DMS 273 (cell line): ENCODE measurements at regions not wholly inside any gene's neighbourhood (a gene's known extent, or its start where the extent isn't known, plus 50 kb on each side); places are given as distances from the start of the nearest gene placed in this dataset.
A peak's percentile ranks its signal among the peaks of the same experiment; 100 is the strongest.
"Not testable (repeated sequence)": the region's sequence is repeated elsewhere in the genome, so short reads cannot be mapped to it uniquely, and the experiment has no call there.

ENCODE experiments used
- DNase-seq: peaks from one replicate; lab custom pipeline; 2025; ENCODE audit not compliant: unreplicated experiment; lab: John Stamatoyannopoulos, UW

GRCh38 chr9:28946648-28947047, 1373.4 kb upstream of the C9orf72 start:
- no peak for DNase-seq

DNA sequence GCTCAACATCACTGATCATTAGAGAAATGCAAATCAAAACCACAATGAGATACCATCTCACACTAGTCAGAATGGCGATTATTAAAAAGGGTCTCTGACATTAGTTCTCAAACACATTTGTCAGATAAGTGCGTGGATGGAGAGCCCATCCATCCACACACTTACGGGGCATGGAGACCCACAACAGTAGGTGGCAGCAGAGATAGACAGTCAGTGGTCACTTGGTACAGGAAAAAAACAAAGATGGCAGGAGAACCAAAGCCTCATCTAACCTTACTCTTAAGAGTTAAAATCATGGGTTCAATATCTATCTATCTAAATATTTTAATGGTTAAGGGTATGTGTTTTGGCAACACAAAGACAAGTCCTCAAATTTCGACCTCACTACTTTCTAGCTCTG, 1378.7 kb upstream of the C9orf72 start:
- peak; percentile 2 for DNase-seq

DNA sequence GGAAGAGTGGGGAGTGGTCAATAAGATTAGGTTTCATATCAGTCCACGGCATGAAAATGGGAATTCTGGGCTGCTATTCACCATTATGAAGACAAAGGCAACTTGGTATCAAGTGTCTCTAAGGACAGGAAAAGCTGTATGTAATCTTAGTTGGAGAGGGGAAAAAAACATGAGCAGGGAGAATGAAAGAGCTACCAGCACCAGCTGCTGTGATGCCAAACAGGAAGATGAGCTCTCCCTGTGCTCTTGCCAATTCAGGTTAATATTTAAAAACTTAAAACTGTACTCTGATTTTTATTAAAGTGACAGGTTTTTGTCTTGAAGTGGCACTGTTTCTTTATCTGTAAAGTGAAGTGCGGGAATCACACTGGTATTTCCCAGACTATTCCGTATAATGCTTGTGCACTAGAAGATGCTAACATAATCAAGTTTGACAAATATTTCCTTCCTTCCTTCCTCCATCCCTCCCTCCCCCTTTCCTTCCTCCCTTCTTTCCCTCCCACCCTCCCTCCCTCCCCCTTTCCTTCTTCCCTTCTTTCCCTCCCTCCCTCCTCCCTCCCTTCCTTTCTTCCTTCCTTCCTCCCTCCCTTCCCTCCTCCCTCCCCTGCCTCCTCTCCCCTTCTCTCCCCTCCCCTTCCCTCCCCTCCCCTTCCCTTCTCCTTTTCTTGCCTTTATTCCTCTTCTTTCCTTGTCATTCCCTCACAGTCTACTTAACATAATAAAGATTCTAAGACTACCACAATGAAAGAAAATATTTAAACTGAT, 1383.0 kb upstream of the C9orf72 start:
- DNase-seq = no peak

DNA sequence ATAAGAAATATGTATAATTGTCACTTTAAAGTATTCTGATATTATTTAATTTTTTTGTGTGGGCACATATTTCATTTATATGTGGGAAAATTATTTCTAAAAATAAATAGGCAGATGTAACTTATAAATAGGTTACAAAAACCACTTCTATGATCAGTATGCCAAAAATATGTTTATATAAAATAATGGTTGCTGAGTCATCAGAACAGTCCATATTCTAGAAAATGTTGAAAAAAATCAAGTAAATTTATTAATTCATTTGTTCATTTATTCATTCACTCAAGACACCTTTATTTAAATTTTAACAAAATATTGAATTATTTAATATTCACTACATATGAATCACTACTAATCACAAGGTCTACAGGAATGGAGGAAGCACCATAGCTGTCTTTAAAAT, 1387.3 kb upstream of the C9orf72 start:
- DNase-seq = no peak

DNA sequence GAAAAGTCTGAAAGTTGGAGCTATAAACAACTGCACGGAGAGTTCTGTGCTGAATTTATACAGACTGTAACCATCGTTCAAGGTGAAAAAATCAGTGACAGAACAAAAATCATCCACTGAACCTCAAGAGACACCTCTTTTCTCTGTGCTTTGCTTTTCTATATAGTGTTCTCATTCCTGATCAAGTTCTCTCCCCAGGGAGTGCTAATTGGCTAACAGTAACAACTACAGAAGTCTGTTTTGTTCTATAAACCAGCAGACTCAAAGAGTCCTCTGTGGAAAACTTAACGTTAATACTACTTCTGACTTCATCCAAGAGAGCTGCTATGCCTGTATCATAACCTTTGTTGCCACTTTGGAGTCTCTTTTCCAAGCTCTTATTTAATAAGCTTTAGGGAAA, 1388.3 kb upstream of the C9orf72 start:
- no peak for DNase-seq

DNA sequence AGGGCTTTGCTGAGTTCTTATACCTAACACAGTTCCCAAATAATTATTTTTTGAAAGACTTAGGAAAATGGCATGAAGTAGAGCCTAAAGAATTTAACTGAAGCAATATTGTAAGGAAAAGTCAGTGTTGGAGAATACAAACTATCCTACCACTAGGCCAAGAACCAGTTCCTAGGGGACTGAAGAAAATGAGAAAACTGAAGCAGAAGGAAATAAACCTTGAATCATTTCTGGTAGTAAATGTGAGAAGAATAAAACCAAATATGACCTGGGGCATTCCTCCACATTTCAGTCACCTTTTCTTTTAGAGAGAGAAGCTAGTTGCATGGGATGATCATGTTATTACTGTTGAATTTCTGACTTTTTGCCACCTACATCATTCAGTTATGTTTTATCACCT, 1393.9 kb upstream of the C9orf72 start:
- no peak for DNase-seq

GRCh38 chr9:28970241-28970654, 1397.0 kb upstream of the C9orf72 start:
- DNase-seq = no peak

- no peak for DNase-seq
Measured at GRCh38 chr9:28971881-28972280, 1398.6 kb upstream of the C9orf72 start.

DNA sequence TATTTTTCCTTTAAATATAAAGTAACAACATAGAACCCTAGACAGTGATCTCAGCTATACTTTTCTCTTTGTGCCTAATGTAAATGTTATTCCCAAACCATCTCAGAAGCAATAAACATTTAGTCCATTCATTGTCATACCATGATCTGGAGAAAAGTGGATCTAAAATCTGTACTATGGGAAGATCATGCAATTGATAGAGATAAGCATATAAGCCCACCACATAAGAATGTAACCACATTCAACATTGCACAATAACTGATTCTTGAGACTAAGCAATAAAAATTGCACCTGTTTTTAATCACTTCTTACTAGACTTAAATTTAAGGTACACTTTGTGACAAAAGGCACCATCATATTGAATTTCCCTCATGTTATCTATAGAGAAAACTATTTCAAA, 1403.0 kb upstream of the C9orf72 start:
- no peak for DNase-seq

DNA sequence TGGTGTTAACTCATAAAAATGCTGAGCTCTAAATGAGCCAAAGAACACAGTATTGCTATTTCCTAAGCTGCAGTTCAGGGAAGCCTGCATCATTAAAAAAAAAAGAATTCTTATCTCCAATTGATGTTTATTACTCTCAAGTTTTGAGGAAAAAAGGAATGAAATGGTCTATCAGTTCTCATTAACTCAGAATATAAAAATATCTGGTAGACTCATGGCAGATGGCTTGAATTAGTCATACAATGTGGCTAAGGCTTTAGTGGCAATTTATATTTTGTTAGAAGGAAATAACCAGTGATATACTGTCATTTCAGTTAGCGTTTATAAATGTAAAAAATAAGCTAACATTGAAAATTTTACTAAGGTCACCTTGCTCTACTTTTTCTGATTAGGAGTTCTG, 1403.4 kb upstream of the C9orf72 start:
- DNase-seq = no peak

DNA sequence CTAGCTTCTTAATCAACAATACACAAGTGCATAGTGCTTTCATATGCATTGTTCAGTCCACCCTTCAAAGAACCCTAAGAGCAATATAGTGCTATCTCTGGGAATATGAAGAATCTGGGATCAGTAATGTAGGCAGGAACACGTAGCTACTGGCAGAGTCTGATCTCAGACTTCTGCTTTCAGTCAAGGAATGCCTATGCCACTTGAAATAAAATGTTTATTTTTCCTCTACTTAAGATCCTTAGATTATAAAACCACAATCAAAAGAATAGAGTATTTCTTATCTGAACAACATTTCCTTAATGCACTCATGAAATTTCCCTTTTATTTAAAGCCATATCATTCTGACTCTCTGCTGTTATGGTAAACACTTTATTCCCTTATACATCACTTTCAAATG, 1407.8 kb upstream of the C9orf72 start:
- DNase-seq = no peak

GRCh38 chr9:28981711-28982110, 1408.4 kb upstream of the C9orf72 start:
- DNase-seq = no peak

GRCh38 chr9:28984016-28984415, 1410.7 kb upstream of the C9orf72 start:
- no peak for DNase-seq

DNA sequence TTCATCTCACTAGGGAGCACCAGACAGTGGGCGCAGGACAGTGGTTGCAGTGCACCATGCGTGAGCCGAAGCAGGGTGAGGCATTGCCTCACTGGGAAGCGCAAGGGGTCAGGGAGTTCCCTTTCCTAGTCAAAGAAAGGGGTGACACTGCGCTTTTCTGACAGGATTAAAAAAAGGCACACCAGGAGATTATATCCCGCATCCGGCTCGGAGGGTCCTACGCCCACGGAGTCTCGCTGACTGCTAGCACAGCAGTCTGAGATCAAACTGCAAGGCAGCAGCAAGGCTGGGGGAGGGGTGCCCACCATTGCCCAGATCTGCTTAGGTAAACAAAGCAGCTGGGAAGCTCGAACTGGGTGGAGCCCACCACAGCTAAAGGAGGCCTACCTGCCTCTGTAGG, 1416.7 kb upstream of the C9orf72 start:
- not testable (repeated sequence) for DNase-seq

GRCh38 chr9:28999057-28999456, 1425.8 kb upstream of the C9orf72 start:
- no peak for DNase-seq

GRCh38 chr9:28999806-29000205, 1426.5 kb upstream of the C9orf72 start:
- no peak for DNase-seq

DNA sequence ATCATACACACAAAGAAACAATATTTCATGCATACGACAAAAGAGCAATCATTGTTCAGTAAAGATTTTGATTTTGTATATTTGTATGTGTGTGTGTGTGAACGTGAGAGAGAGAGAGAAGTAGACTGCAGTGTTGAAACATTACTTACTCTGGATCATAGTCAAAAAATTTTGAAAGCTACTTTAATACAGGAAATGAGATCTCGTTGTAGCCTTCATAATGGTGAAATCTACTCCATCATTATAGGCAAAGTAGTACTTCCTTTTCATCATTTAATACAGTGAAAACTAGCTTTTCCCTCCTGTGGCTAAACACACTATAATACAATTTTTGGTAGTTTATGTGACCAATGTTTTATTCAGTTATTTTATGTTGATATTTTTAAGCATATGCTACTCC, 1427.7 kb upstream of the C9orf72 start:
- no peak for DNase-seq

GRCh38 chr9:29004988-29005387, 1431.7 kb upstream of the C9orf72 start:
- no peak for DNase-seq

- no peak for DNase-seq
Measured at GRCh38 chr9:29006628-29007027, 1433.3 kb upstream of the C9orf72 start.

DNA sequence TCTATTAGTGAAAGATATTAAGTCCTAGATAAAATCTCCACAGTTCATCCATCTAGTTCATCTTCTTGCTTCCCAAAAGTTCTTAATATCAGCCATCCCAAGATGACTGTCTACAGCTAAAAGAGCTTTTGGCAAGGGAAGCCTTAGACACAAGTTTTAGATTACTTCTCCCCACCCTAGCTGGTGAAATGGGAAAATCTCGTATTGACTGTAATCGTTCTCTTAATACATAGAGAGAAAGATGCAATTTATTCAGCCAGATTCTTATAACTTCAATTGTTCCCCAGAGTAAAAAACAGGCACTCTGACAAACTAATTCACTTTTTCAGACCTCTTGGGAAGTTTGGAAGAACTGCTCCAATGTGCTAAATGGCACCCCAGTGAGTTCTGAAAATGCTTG, 1439.6 kb upstream of the C9orf72 start:
- DNase-seq = no peak

- no peak for DNase-seq
Measured at GRCh38 chr9:29021632-29022031, 1448.4 kb upstream of the C9orf72 start.

DNA sequence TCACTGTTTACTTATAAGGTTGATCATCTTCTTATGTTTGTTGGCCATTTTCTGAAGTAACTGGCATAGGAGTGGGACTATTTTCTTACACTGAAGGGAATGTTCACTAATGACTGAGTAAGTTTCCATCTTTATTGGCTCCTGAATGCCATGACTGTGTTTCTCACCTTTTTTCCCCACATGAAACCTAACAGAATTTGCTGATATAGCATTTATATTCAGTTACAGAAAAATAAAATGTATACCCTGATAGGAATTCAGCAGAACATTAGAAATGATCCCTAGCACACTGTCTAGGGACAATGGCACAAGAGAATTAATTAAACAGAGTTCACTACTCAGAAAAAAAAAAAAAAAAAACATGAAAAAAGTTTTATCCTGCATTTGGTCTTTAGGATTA, 1465.1 kb upstream of the C9orf72 start:
- DNase-seq = no peak

GRCh38 chr9:29039258-29039657, 1466.0 kb upstream of the C9orf72 start:
- no peak for DNase-seq
